ENCODE measurements at regions not wholly inside any gene's neighbourhood (a gene's known extent, or its start where the extent isn't known, plus 50 kb on each side); places are given as distances from the start of the nearest gene placed in this dataset.

GRCh38 chr4:22323691-22324090, 192.2 kb downstream of the ADGRA3 start:
- H3K4me2 ChIP-seq (ENCODE audit: insufficient read depth, low read length) = no peak overlapping the region
- no peak overlapping the region for H3K9ac ChIP-seq (replicated peaks; ENCODE audit: extremely low read depth, insufficient read depth, low read length)
- no peaks in the 10 kb centered on the region for H3K27me3 ChIP-seq (ENCODE audit: control insufficient read depth in 2 of 2, insufficient read depth in 2 of 2, low read length in 2 of 2)
- no peaks in the 10 kb centered on the region for H3K9me3 ChIP-seq (replicated peaks; ENCODE audit: control insufficient read depth, insufficient read depth, low read length)
- dilution Hi-C loops (cut with MboI; ENCODE audit: extremely low pct_ligation_motif_present, low sequenced_read_pairs) (no loop called here), intact Hi-C loops (cut with micrococcal nuclease) (no loop called here)
- no peaks in the 10 kb centered on the region for H3K79me2 ChIP-seq (ENCODE audit: control insufficient read depth, insufficient read depth, low read length)
- ChIA-PET CTCF (no interaction called here), POLR2A (no interaction called here)
- no peaks in the 10 kb centered on the region for H3K9me1 ChIP-seq (replicated peaks; ENCODE audit: control insufficient read depth, extremely low read depth, insufficient read depth, low read length)
- no peak overlapping the region for H3K4me3 ChIP-seq (replicated peaks in 1 of 3; ENCODE audit: insufficient read depth in 1 of 3, low read depth in 1 of 3, low read length in 3 of 3)
- no peaks in the 10 kb centered on the region for H4K20me1 ChIP-seq (replicated peaks; ENCODE audit: control insufficient read depth, extremely low read depth, insufficient read depth, low read length)
- H2AFZ ChIP-seq (ENCODE audit: low read depth, low read length) = no peak overlapping the region
- no peak overlapping the region for H3K27ac ChIP-seq (ENCODE audit: insufficient read depth, low read depth, low read length)
- no peak for FAIRE-seq
- H3K4me1 ChIP-seq (ENCODE audit: control insufficient read depth, extremely low read depth, insufficient read depth, low read length) = no peaks in the 10 kb centered on the region
- TF ChIP-seq MYC (IDR thresholded peaks at IDR 0.05; ENCODE audit: low read depth, low read length) (no peak), CTCF (IDR thresholded peaks at IDR 0.05; ENCODE audit: extremely low read depth in 1 of 2, insufficient read depth in 1 of 2, low read depth in 1 of 2, low read length in 2 of 2) (no peak), EZH2 (IDR thresholded peaks at IDR 0.05; ENCODE audit: borderline replicate concordance, low read depth, low read length, severe bottlenecking) (no peak), JUN (IDR thresholded peaks at IDR 0.05; ENCODE audit: borderline replicate concordance, insufficient read depth, insufficient read length, low read depth) (no peak), MAX (IDR thresholded peaks at IDR 0.05; ENCODE audit: insufficient read depth, insufficient read length) (no peak), POLR2A (IDR thresholded peaks at IDR 0.05; ENCODE audit: low read depth, low read length) (no peak), POLR2AphosphoS5 (IDR thresholded peaks at IDR 0.05; ENCODE audit: insufficient read depth, low read depth, low read length) (no peak), GATA2 (IDR thresholded peaks at IDR 0.05; ENCODE audit: insufficient read depth, insufficient read length, low read depth, low read length) (no peak), FOS (IDR thresholded peaks at IDR 0.05; ENCODE audit: borderline replicate concordance, insufficient read depth, low read length) (no peak)
- BruUV-seq (replicated peaks) = no TSS peak
- H3K36me3 ChIP-seq (ENCODE audit: control insufficient read depth in 2 of 2, extremely low read depth in 1 of 2, insufficient read depth in 2 of 2, low read length in 2 of 2) = no peaks in the 10 kb centered on the region
- DNase-seq (ENCODE audit: low read depth, low spot score) = no peak

All from endothelial cell of umbilical vein (primary cell).